HG02642 (cell line): ENCODE measurements at regions not wholly inside any gene's neighbourhood (a gene's known extent, or its start where the extent isn't known, plus 50 kb on each side); places are given as distances from the start of the nearest gene placed in this dataset.
"Not testable (repeated sequence)": the region's sequence is repeated elsewhere in the genome, so short reads cannot be mapped to it uniquely, and the experiment has no call there.

ENCODE experiments used
- ATAC-seq: cut with Tn5 transposase; IDR thresholded peaks from one replicate; pipeline ENCODE4 v1.9.1; 2021; ENCODE audit warnings: mild to moderate bottlenecking; ENCODE audit not compliant: unreplicated experiment, poor library complexity

- ATAC-seq = no peak
Measured at GRCh38 chr17:21756856-21757619, 64.7 kb downstream of the KCNJ18 start.

DNA sequence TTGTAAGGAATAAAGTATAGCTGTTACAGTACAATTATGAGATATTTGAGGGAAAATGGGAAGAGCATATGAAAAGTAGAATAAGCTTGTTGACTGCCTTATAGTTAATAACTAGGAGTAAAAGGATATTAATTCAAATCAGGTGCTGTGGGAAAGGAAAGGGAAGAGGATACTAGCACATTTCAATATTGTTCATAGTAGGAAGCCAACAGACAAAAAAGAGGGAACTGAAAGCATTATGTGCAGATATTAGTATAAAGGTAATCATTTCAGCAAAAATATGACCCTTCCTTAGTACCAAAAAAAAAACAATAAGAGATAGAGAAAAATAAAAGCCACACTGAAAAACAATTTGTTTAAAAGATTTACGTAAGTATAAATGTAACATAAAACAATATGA is 67.3 kb downstream of the KCNJ18 start:
- ATAC-seq = not testable (repeated sequence)

- ATAC-seq = not testable (repeated sequence)
Measured at GRCh38 chr17:21763738-21764340, 71.5 kb downstream of the KCNJ18 start.

DNA sequence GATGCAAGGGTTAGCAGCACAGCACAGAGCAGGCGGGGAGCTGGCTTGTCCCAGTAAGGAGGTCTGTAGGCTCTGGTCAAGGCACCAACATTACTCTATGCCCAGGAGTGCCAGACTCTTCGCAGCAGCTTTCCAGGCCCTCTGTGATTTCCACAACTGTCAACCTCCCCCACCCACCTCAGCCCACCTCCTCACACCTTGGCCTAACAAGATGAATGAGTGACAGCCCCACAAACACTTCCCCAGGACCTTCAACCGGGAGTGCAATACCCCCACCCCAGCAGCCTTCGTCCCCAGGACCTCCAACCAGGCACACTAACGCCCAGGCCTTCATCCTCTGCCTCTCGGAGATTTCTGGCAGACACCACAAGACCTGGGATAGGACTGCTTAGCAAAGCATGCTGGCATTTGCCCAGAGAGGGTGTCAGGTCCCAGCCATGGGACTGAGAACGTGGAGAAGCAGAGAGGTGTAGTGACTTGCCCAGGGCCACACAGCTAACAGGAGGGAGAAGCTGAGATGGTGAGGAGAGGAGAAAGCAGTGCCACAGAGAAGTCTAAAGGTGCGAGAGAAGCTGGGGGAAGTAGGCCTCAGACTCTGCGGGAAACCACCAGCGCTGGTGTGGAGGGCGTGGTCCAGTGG is 73.4 kb downstream of the KCNJ18 start:
- not testable (repeated sequence) for ATAC-seq

GRCh38 chr17:21766565-21766964 is 74.2 kb downstream of the KCNJ18 start:
- ATAC-seq = not testable (repeated sequence)

DNA sequence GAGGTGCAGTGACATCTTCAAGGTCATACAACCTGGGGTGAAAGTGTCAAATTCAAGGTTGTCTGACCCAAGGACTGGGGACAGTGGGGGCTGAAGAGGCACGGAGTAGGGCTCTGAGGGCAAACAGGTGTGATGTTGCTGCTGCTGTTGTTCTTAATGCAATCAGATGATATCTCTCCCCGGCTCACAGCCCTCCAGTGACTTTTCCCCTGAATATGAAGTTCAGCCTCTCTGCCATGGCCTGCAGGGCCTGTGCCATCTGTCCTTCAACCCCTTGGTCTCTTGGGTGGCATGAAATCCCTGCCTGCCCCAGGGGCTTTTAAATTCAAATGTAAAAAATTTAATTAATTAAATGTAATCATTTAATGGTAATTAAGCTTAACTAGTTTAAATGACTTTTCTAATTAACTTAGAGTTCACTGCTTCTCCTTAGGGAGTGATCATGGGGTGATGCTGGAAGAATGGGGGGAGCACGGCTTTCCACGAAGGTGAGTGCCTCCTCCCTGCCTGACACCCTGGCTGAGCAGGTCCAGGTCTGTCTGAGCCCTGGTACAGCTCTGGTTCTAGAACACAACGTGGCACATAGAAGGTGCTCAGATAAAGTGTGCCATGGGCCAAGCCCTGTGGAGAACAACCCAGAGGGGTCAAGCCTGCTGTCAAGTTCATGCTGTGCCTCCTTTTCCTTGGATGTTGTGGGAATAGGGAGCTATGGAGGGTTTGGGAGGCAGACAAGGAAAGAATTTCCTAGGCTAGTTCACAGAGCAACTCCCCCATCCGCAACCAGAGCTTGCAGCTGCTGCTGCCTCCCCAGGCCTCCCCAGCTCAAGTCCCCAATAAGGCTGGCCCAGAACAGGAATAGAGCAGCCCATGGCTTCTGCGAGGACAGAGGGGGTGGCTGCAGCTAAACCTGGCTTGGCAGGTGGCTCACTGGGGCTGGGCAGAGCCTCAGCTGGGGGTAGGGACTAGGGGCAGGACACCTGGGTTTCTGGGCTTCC is 75.1 kb downstream of the KCNJ18 start:
- ATAC-seq = not testable (repeated sequence)

DNA sequence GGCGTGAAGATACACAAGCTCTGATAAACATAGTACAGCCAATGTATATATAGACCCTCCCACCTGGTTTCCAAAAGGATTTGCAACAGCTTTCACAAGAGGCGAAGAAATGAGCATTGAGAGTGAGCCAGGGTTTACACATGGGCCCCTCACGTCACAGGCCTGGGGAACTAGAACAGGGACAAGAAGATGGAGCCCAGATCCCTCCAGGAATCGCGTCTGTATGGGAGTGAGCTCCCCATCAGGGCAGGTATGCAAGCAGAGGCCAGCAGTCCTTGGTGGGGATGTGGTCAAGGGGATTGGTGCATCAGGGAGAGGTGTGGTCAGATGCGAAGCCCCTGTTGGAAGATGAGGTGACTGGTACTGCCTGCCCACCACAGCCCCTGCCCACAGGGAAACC is 75.9 kb downstream of the KCNJ18 start:
- ATAC-seq = not testable (repeated sequence)

DNA sequence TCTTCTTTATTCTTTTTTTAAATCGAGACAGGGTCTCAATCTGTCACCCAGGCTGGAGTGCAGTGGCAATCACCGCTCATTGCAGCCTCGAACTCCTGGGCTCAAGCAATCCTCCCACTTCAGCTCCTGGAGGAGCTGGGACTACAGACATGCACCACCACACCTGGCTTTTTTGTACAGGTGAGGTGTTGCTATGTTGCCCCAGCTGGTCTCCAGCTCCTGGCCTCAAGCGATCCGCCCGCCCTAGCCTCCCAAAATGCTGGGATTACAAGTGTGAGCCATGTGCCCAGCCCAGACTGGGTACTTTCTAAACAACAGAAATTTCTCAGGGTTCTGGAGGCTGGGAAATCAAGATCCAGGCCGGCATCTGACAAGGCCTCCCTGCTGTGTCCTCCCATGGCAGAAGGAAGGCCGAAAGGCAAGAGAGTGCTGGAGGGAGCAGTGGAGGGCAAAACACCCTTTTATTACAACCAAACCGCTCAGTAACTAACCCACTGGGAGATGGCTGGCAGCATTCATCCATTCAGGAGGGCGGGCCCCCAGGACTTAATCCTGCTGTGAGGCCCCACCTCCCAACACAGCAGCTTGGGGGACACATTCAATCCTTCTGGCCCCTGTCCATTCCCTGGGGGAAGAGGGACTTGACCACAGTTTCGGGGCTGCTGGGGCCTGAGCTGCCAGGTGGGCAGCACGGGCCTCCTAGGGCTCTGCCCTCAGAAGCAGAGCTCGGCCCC is 76.6 kb downstream of the KCNJ18 start:
- ATAC-seq = not testable (repeated sequence)

- not testable (repeated sequence) for ATAC-seq
Measured at GRCh38 chr17:21769781-21770180, 77.5 kb downstream of the KCNJ18 start.

- ATAC-seq = peak; percentile 65
Measured at GRCh38 chr17:21770466-21771446, 78.4 kb downstream of the KCNJ18 start.

GRCh38 chr17:21772321-21772720 is 80.0 kb downstream of the KCNJ18 start:
- no peak for ATAC-seq

DNA sequence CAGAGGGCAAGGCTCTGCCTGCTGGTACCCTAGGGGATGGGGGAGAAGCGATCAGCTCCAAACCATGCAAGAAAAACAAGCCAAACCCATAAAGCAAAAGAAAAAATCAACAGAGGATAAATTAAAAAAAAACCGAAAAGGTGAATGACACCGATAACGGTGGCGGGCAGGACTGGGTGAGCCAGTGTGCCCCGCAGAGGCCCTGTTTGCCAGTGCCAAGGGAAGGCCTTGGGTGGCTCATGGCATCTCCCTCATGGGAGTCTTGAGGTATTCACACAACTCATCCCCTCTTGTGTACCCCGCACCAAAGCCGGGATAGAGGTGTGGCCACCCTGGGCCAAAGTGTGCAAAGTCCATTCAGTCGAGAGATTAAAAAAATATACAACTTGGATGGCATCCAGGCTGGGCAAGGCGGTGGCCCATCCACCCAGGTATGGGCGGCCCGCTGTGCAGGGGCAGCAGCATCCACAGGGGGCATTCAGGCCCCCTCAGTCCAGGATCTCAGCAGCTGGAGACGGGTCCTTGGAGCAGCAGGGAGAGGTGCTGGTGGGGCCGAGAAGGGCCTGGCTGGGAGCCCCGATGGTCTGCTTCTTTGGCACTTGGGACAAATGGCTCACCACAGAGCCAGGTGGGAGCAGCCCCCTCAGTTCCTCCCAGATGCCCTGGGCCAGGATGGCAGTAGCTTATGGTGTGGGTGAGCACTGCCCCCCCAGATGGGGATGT is 80.8 kb downstream of the KCNJ18 start:
- not testable (repeated sequence) for ATAC-seq

GRCh38 chr17:21774263-21774662 is 81.9 kb downstream of the KCNJ18 start:
- ATAC-seq = no peak

GRCh38 chr17:21775566-21775965 is 83.2 kb downstream of the KCNJ18 start:
- ATAC-seq = not testable (repeated sequence)

- ATAC-seq = not testable (repeated sequence)
Measured at GRCh38 chr17:21776921-21777320, 84.6 kb downstream of the KCNJ18 start.

GRCh38 chr17:21778866-21779265 is 86.5 kb downstream of the KCNJ18 start:
- ATAC-seq = not testable (repeated sequence)

- ATAC-seq = not testable (repeated sequence)
Measured at GRCh38 chr17:21780293-21780888, 88.1 kb downstream of the KCNJ18 start.
